Nephron (organoid): ENCODE measurements at regions not wholly inside any gene's neighbourhood (a gene's known extent, or its start where the extent isn't known, plus 50 kb on each side); places are given as distances from the start of the nearest gene placed in this dataset.
"Not testable (repeated sequence)": the region's sequence is repeated elsewhere in the genome, so short reads cannot be mapped to it uniquely, and the experiment has no call there.

Experiments used
- H3K27ac Mint-ChIP-seq, 3 experiments: 2 replicates each; pipeline ENCODE4 v1.8.0; 2020; ENCODE audit warnings: mixed read lengths in 3 of 3, mild to moderate bottlenecking in 2 of 3, moderate library complexity in 1 of 3
- H3K27me3 Mint-ChIP-seq: 2 replicates; pipeline ENCODE4 v1.8.0; 2021; ENCODE audit warnings: low read depth, mild to moderate bottlenecking, moderate library complexity, mixed read lengths
- H3K36me3 Mint-ChIP-seq: 2 replicates; pipeline ENCODE4 v1.8.0; 2020; ENCODE audit warnings: low read depth, mixed read lengths
- H3K4me1 Mint-ChIP-seq: 2 replicates; pipeline ENCODE4 v1.8.0; 2020; ENCODE audit warnings: mixed read lengths
- H3K4me3 Mint-ChIP-seq, 3 experiments: 2 replicates each; pipeline ENCODE4 v1.8.0; 2020; ENCODE audit warnings: mild to moderate bottlenecking in 3 of 3, mixed read lengths in 3 of 3, moderate library complexity in 2 of 3
- H3K9me3 Mint-ChIP-seq: 2 replicates; pipeline ENCODE4 v1.8.0; 2020; ENCODE audit warnings: mixed read lengths
- CTCF ChIP-seq, 3 experiments: fragments of 200-600 bp; sonication (generic); IDR thresholded peaks; one replicate each; pipeline ENCODE4 v1.5.0; 2021; ENCODE audit warnings: antibody characterized with exemption in 3 of 3; ENCODE audit not compliant: unreplicated experiment in 3 of 3

- Mint-ChIP-seq H3K27me3 (no peaks in the 10 kb centered on the region), H3K27ac (no peak overlapping the region), H3K36me3 (no peaks in the 10 kb centered on the region), H3K4me1 (no peaks in the 10 kb centered on the region), H3K9me3 (peaks cover 6% of the 10 kb centered on the region), H3K4me3 (no peak overlapping the region)
- TF ChIP-seq CTCF (IDR thresholded peaks at IDR 0.05; ENCODE audit: unreplicated experiment in 3 of 3), result no peak
Measured at GRCh38 chr13:56412856-56413255, 727.9 kb upstream of the PRR20A start.

- peaks cover 2% of the 10 kb centered on the region for H3K27me3 Mint-ChIP-seq
- no peak overlapping the region for H3K27ac Mint-ChIP-seq
- H3K9me3 Mint-ChIP-seq, result no peaks in the 10 kb centered on the region
- TF ChIP-seq CTCF (IDR thresholded peaks at IDR 0.05; ENCODE audit: unreplicated experiment in 3 of 3), result no peak
- no peaks in the 10 kb centered on the region for H3K4me1 Mint-ChIP-seq
- H3K4me3 Mint-ChIP-seq, result no peak overlapping the region
- H3K36me3 Mint-ChIP-seq, result no peaks in the 10 kb centered on the region
Measured at GRCh38 chr13:56424246-56424645, 716.5 kb upstream of the PRR20A start.

- Mint-ChIP-seq H3K4me3 (no peak overlapping the region), H3K27ac (no peak overlapping the region), H3K36me3 (no peaks in the 10 kb centered on the region), H3K9me3 (peaks cover 11% of the 10 kb centered on the region), H3K27me3 (no peaks in the 10 kb centered on the region), H3K4me1 (no peaks in the 10 kb centered on the region)
- TF ChIP-seq CTCF (IDR thresholded peaks at IDR 0.05; ENCODE audit: unreplicated experiment in 3 of 3), result no peak
Measured at GRCh38 chr13:56457535-56458190, 683.1 kb upstream of the PRR20A start.

- H3K4me3 Mint-ChIP-seq, result no peak overlapping the region
- no peak for TF ChIP-seq CTCF (IDR thresholded peaks at IDR 0.05; ENCODE audit: unreplicated experiment in 3 of 3)
- no peak overlapping the region for H3K27ac Mint-ChIP-seq
- H3K9me3 Mint-ChIP-seq, result peaks cover 8% of the 10 kb centered on the region
- no peaks in the 10 kb centered on the region for H3K27me3 Mint-ChIP-seq
- no peaks in the 10 kb centered on the region for H3K36me3 Mint-ChIP-seq
- no peaks in the 10 kb centered on the region for H3K4me1 Mint-ChIP-seq
Measured at GRCh38 chr13:56459286-56459685, 681.4 kb upstream of the PRR20A start.

- Mint-ChIP-seq H3K27ac (no peak overlapping the region), H3K36me3 (no peaks in the 10 kb centered on the region), H3K4me1 (no peaks in the 10 kb centered on the region), H3K4me3 (no peak overlapping the region), H3K27me3 (no peaks in the 10 kb centered on the region), H3K9me3 (no peaks in the 10 kb centered on the region)
- no peak for TF ChIP-seq CTCF (IDR thresholded peaks at IDR 0.05; ENCODE audit: unreplicated experiment in 3 of 3)
Measured at GRCh38 chr13:56501750-56502149, 639.0 kb upstream of the PRR20A start.

- TF ChIP-seq CTCF (IDR thresholded peaks at IDR 0.05; ENCODE audit: unreplicated experiment in 3 of 3), result no peak
- Mint-ChIP-seq H3K36me3 (no peaks in the 10 kb centered on the region), H3K4me3 (no peak overlapping the region), H3K9me3 (no peaks in the 10 kb centered on the region), H3K27me3 (no peaks in the 10 kb centered on the region), H3K4me1 (no peaks in the 10 kb centered on the region), H3K27ac (no peak overlapping the region)
Measured at GRCh38 chr13:56510836-56511235, 629.9 kb upstream of the PRR20A start.

- H3K27ac Mint-ChIP-seq, H3K4me3 Mint-ChIP-seq, H3K27me3 Mint-ChIP-seq, H3K36me3 Mint-ChIP-seq, H3K9me3 Mint-ChIP-seq, H3K4me1 Mint-ChIP-seq: not testable (repeated sequence)
Measured at GRCh38 chr13:56512336-56512735, 628.4 kb upstream of the PRR20A start.
